GM12864 (cell line): ENCODE measurements at regions not wholly inside any gene's neighbourhood (a gene's known extent, or its start where the extent isn't known, plus 50 kb on each side); places are given as distances from the start of the nearest gene placed in this dataset.

ENCODE experiments used
- DNase-seq: peaks from one replicate; pipeline ENCODE4 v3.0.0-alpha.2; 2011; ENCODE audit warnings: low read depth
- H3K4me3 ChIP-seq: 2 replicates; pipeline ENCODE4 v1.5.1; 2011; ENCODE audit warnings: mild to moderate bottlenecking, low read depth, low read length, control low read depth
- CTCF ChIP-seq: IDR thresholded peaks from 2 replicates; pipeline ENCODE4 v1.5.1; 2011; ENCODE audit warnings: low read depth, mild to moderate bottlenecking, moderate library complexity, low read length, control low read depth, inconsistent platforms; ENCODE audit errors: missing control alignments

GRCh38 chr3:102163039-102163817 is 271.6 kb upstream of the ZPLD1 start:
- H3K4me3 ChIP-seq, result no peak overlapping the region
- no peak for TF ChIP-seq CTCF
- no peak for DNase-seq

GRCh38 chr3:102163818-102164154 is 271.0 kb upstream of the ZPLD1 start:
- no peak overlapping the region for H3K4me3 ChIP-seq
- no peak for TF ChIP-seq CTCF
- DNase-seq, result no peak

- no peak for TF ChIP-seq CTCF
- H3K4me3 ChIP-seq, result no peak overlapping the region
- no peak for DNase-seq
Measured at GRCh38 chr3:102165367-102165766, 269.4 kb upstream of the ZPLD1 start.

- no peak for DNase-seq
- H3K4me3 ChIP-seq, result no peak overlapping the region
- no peak for TF ChIP-seq CTCF
Measured at GRCh38 chr3:102169915-102170479, 264.8 kb upstream of the ZPLD1 start.

- no peak overlapping the region for H3K4me3 ChIP-seq
- TF ChIP-seq CTCF, result no peak
- no peak for DNase-seq
Measured at GRCh38 chr3:102170545-102170944, 264.3 kb upstream of the ZPLD1 start.

- no peak for TF ChIP-seq CTCF
- H3K4me3 ChIP-seq, result no peak overlapping the region
- no peak for DNase-seq
Measured at GRCh38 chr3:102174312-102174712, 260.5 kb upstream of the ZPLD1 start.

- no peak overlapping the region for H3K4me3 ChIP-seq
- no peak for DNase-seq
- no peak for TF ChIP-seq CTCF
Measured at GRCh38 chr3:102174832-102175374, 259.9 kb upstream of the ZPLD1 start.
